HK-2 (cell line): ENCODE measurements at regions not wholly inside any gene's neighbourhood (a gene's known extent, or its start where the extent isn't known, plus 50 kb on each side); places are given as distances from the start of the nearest gene placed in this dataset.
A peak's percentile ranks its signal among the peaks of the same experiment; 100 is the strongest.

Experiments used
- DNase-seq: peaks from one replicate; pipeline ENCODE4 v3.0.0-alpha.2; 2018; ENCODE audit not compliant: unreplicated experiment

- DNase-seq: peak; percentile 8
These were observed 318.2 kb downstream of the BCL11B start for GRCh38 chr14:98953551-98954348.

GRCh38 chr14:98954349-98955000 is 317.5 kb downstream of the BCL11B start:
- DNase-seq: no peak

- no peak for DNase-seq
These were observed 316.8 kb downstream of the BCL11B start for GRCh38 chr14:98955036-98955740.

GRCh38 chr14:98955741-98956070 is 316.3 kb downstream of the BCL11B start:
- DNase-seq: no peak

GRCh38 chr14:98956181-98956580 is 315.8 kb downstream of the BCL11B start:
- no peak for DNase-seq

- DNase-seq: no peak
These were observed 315.3 kb downstream of the BCL11B start for GRCh38 chr14:98956661-98957060.

GRCh38 chr14:98957211-98958047 is 314.6 kb downstream of the BCL11B start:
- no peak for DNase-seq

- DNase-seq: no peak
These were observed 313.9 kb downstream of the BCL11B start for GRCh38 chr14:98958048-98958631.

- no peak for DNase-seq
These were observed 313.4 kb downstream of the BCL11B start for GRCh38 chr14:98958632-98959031.

- no peak for DNase-seq
These were observed 312.6 kb downstream of the BCL11B start for GRCh38 chr14:98959410-98959809.

- DNase-seq: no peak
These were observed 311.9 kb downstream of the BCL11B start for GRCh38 chr14:98959958-98960616.

- no peak for DNase-seq
These were observed 311.4 kb downstream of the BCL11B start for GRCh38 chr14:98960617-98961013.

GRCh38 chr14:98961191-98961590 is 310.8 kb downstream of the BCL11B start:
- DNase-seq: no peak

- no peak for DNase-seq
These were observed 309.9 kb downstream of the BCL11B start for GRCh38 chr14:98962118-98962517.

GRCh38 chr14:98963610-98964009 is 308.4 kb downstream of the BCL11B start:
- DNase-seq: no peak

GRCh38 chr14:98964171-98964570 is 307.8 kb downstream of the BCL11B start:
- no peak for DNase-seq

- DNase-seq: no peak
These were observed 306.9 kb downstream of the BCL11B start for GRCh38 chr14:98965076-98965475.

GRCh38 chr14:98966016-98966415 is 306.0 kb downstream of the BCL11B start:
- no peak for DNase-seq

GRCh38 chr14:98966475-98967162 is 305.4 kb downstream of the BCL11B start:
- DNase-seq: no peak

GRCh38 chr14:98974113-98974512 is 297.9 kb downstream of the BCL11B start:
- no peak for DNase-seq
